ENCODE measurements at regions not wholly inside any gene's neighbourhood (a gene's known extent, or its start where the extent isn't known, plus 50 kb on each side); places are given as distances from the start of the nearest gene placed in this dataset.

DNA sequence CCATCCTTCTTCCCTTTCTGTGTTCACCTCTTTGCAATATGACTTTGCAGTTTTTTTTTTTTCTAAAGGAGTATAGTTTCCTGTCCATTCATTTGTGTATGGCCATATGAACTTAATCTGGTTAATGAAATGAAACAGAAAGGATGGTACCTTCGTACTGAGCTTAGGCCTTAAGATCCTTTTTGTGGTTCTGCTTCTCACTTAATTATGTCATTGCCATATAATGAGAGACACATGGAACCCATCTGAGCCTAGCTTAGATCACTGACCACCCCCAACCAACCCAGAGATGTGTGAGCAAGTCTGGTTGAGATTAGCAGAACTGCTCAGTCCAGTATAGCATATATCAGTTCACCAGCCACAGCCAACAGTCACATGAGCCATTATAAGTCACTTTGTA, 1179.6 kb downstream of the HACE1 start:
- no peak for TF ChIP-seq RFX5 (IDR thresholded peaks at IDR 0.05; ENCODE audit: borderline replicate concordance, low read depth, low read length)
- TF ChIP-seq TAF1 (IDR thresholded peaks at IDR 0.05; ENCODE audit: low read depth, low read length), result no peak
- TF ChIP-seq, protein P1, sequence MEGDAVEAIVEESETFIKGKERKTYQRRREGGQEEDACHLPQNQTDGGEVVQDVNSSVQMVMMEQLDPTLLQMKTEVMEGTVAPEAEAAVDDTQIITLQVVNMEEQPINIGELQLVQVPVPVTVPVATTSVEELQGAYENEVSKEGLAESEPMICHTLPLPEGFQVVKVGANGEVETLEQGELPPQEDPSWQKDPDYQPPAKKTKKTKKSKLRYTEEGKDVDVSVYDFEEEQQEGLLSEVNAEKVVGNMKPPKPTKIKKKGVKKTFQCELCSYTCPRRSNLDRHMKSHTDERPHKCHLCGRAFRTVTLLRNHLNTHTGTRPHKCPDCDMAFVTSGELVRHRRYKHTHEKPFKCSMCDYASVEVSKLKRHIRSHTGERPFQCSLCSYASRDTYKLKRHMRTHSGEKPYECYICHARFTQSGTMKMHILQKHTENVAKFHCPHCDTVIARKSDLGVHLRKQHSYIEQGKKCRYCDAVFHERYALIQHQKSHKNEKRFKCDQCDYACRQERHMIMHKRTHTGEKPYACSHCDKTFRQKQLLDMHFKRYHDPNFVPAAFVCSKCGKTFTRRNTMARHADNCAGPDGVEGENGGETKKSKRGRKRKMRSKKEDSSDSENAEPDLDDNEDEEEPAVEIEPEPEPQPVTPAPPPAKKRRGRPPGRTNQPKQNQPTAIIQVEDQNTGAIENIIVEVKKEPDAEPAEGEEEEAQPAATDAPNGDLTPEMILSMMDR (IDR thresholded peaks at IDR 0.05; ENCODE audit: control extremely low read depth in 1 of 3, insufficient read depth in 1 of 3, low read depth in 1 of 3, low read length in 3 of 3), result no peak
- no peak for TF ChIP-seq EGR1 (IDR thresholded peaks at IDR 0.05; ENCODE audit: borderline replicate concordance, low read depth, low read length)
- TF ChIP-seq CBX5 (IDR thresholded peaks at IDR 0.05; ENCODE audit: low read depth, low read length), result no peak
- no peak for TF ChIP-seq CHD1 (IDR thresholded peaks at IDR 0.05; ENCODE audit: low read depth, low read length)
- no peak for TF ChIP-seq POLR2A (IDR thresholded peaks at IDR 0.05; ENCODE audit: control extremely low read depth in 1 of 2, low read depth in 2 of 2, low read length in 2 of 2)
- TF ChIP-seq, protein P2, sequence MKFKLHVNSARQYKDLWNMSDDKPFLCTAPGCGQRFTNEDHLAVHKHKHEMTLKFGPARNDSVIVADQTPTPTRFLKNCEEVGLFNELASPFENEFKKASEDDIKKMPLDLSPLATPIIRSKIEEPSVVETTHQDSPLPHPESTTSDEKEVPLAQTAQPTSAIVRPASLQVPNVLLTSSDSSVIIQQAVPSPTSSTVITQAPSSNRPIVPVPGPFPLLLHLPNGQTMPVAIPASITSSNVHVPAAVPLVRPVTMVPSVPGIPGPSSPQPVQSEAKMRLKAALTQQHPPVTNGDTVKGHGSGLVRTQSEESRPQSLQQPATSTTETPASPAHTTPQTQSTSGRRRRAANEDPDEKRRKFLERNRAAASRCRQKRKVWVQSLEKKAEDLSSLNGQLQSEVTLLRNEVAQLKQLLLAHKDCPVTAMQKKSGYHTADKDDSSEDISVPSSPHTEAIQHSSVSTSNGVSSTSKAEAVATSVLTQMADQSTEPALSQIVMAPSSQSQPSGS (IDR thresholded peaks at IDR 0.05; ENCODE audit: low read length), result no peak
- TF ChIP-seq, protein P3, sequence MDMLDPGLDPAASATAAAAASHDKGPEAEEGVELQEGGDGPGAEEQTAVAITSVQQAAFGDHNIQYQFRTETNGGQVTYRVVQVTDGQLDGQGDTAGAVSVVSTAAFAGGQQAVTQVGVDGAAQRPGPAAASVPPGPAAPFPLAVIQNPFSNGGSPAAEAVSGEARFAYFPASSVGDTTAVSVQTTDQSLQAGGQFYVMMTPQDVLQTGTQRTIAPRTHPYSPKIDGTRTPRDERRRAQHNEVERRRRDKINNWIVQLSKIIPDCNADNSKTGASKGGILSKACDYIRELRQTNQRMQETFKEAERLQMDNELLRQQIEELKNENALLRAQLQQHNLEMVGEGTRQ (IDR thresholded peaks at IDR 0.05; ENCODE audit: low read length), result no peak
- TF ChIP-seq KDM1A (IDR thresholded peaks at IDR 0.05; ENCODE audit: borderline replicate concordance, low read length), result no peak

All from H1 (cell line).